ENCODE measurements at regions not wholly inside any gene's neighbourhood (a gene's known extent, or its start where the extent isn't known, plus 50 kb on each side); places are given as distances from the start of the nearest gene placed in this dataset.

- dilution Hi-C loops (cut with MboI; ENCODE audit: extremely low pct_ligation_motif_present, low sequenced_read_pairs) = no loop called here
- H3K36me3 ChIP-seq (ENCODE audit: control insufficient read depth in 2 of 2, extremely low read depth in 1 of 2, insufficient read depth in 2 of 2, low read length in 2 of 2) = no peaks in the 10 kb centered on the region
- FAIRE-seq = no peak
Measured at GRCh38 chr1:239784896-239785295, 306.8 kb upstream of the FMN2 start.

GRCh38 chr1:239785576-239785975 lies 306.1 kb upstream of the FMN2 start:
- H3K27me3 ChIP-seq (ENCODE audit: control insufficient read depth, extremely low read depth, insufficient read depth, low read length) = no peaks in the 10 kb centered on the region
- no peaks in the 10 kb centered on the region for H3K79me2 ChIP-seq (ENCODE audit: control insufficient read depth, insufficient read depth, low read length)
- TF ChIP-seq EZH2 (IDR thresholded peaks at IDR 0.05; ENCODE audit: low read length) = no peak
- TF ChIP-seq CTCF (optimal IDR thresholded peaks at IDR 0.05 in 1 of 3, IDR thresholded peaks at IDR 0.05 in 1 of 3, conservative IDR thresholded peaks at IDR 0.05 in 1 of 3; ENCODE audit: extremely low read depth in 1 of 3, insufficient read depth in 2 of 3, low read length in 3 of 3) = no peak
- H3K9me3 ChIP-seq (ENCODE audit: control insufficient read depth, low read depth, low read length) = peaks cover 2% of the 10 kb centered on the region
- H4K20me1 ChIP-seq (ENCODE audit: control insufficient read depth, extremely low read depth, insufficient read depth, low read length) = no peaks in the 10 kb centered on the region
- DNase-seq (ENCODE audit: low read depth, low spot score) = no peak
- FAIRE-seq = no peak
- H3K36me3 ChIP-seq (ENCODE audit: control insufficient read depth in 2 of 2, extremely low read depth in 1 of 2, insufficient read depth in 2 of 2, low read length in 2 of 2) = no peaks in the 10 kb centered on the region
- no peaks in the 10 kb centered on the region for H3K9me1 ChIP-seq (ENCODE audit: control insufficient read depth, extremely low read depth, insufficient read depth, low read length)
- dilution Hi-C loops (cut with MboI; ENCODE audit: extremely low pct_ligation_motif_present, low sequenced_read_pairs) = no loop called here
- H3K4me3 ChIP-seq (ENCODE audit: control insufficient read depth in 2 of 3, extremely low read depth in 1 of 3, insufficient read depth in 2 of 3, low read depth in 1 of 3, low read length in 3 of 3) = no peak overlapping the region
- no peak overlapping the region for H3K27ac ChIP-seq (ENCODE audit: control insufficient read depth, insufficient read depth, low read length)
- no peak overlapping the region for H2AFZ ChIP-seq (ENCODE audit: control insufficient read depth, low read length)
- no peak overlapping the region for H3K9ac ChIP-seq (ENCODE audit: control insufficient read depth, extremely low read depth, insufficient read depth, low read length)
- H3K4me2 ChIP-seq (ENCODE audit: control insufficient read depth, extremely low read depth, insufficient read depth, low read depth, low read length) = no peak overlapping the region
- no peaks in the 10 kb centered on the region for H3K4me1 ChIP-seq (ENCODE audit: control insufficient read depth, extremely low read depth, insufficient read depth, low read length)

More at GRCh38 chr1:239784896-239785295, 306.8 kb upstream of the FMN2 start:
- no peak overlapping the region for H3K9ac ChIP-seq (ENCODE audit: control insufficient read depth, extremely low read depth, insufficient read depth, low read length)
- no peak overlapping the region for H3K4me3 ChIP-seq (ENCODE audit: control insufficient read depth in 2 of 3, extremely low read depth in 1 of 3, insufficient read depth in 2 of 3, low read depth in 1 of 3, low read length in 3 of 3)
- no peaks in the 10 kb centered on the region for H3K9me1 ChIP-seq (ENCODE audit: control insufficient read depth, extremely low read depth, insufficient read depth, low read length)
- no peaks in the 10 kb centered on the region for H3K27me3 ChIP-seq (ENCODE audit: control insufficient read depth, extremely low read depth, insufficient read depth, low read length)
- H3K4me1 ChIP-seq (ENCODE audit: control insufficient read depth, extremely low read depth, insufficient read depth, low read length) = no peaks in the 10 kb centered on the region
- no peak for DNase-seq (ENCODE audit: low read depth, low spot score)
- H4K20me1 ChIP-seq (ENCODE audit: control insufficient read depth, extremely low read depth, insufficient read depth, low read length) = no peaks in the 10 kb centered on the region
- TF ChIP-seq CTCF (optimal IDR thresholded peaks at IDR 0.05 in 1 of 3, IDR thresholded peaks at IDR 0.05 in 1 of 3, conservative IDR thresholded peaks at IDR 0.05 in 1 of 3; ENCODE audit: extremely low read depth in 1 of 3, insufficient read depth in 2 of 3, low read length in 3 of 3) (no peak), EZH2 (IDR thresholded peaks at IDR 0.05; ENCODE audit: low read length) (no peak)
- H3K9me3 ChIP-seq (ENCODE audit: control insufficient read depth, low read depth, low read length) = peaks cover 2% of the 10 kb centered on the region
- H3K4me2 ChIP-seq (ENCODE audit: control insufficient read depth, extremely low read depth, insufficient read depth, low read depth, low read length) = no peak overlapping the region
- H2AFZ ChIP-seq (ENCODE audit: control insufficient read depth, low read length) = no peak overlapping the region
- no peaks in the 10 kb centered on the region for H3K79me2 ChIP-seq (ENCODE audit: control insufficient read depth, insufficient read depth, low read length)
- H3K27ac ChIP-seq (ENCODE audit: control insufficient read depth, insufficient read depth, low read length) = no peak overlapping the region

Data from keratinocyte (primary cell).